ENCODE measurements at regions not wholly inside any gene's neighbourhood (a gene's known extent, or its start where the extent isn't known, plus 50 kb on each side); places are given as distances from the start of the nearest gene placed in this dataset.

DNA sequence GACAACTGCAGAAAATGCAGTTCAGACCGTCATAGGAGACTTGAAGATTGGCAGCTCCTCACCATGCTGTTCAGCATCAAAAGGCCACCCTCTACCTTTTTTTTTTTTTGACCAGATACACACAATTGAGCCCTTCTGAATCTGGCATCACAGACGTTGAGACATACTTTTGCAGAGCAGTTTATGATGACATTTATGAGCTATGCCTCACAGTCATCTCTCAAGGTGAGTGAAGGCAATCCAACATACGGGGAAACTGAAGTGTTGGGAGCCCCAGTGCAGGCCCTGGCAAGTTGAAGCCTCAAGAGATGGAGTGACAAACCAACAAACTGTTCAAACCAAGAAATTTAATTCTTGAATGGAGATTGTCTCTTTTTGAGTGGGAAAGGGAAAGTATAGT lies 83.6 kb upstream of the DLX6 start:
- TF ChIP-seq CTCF (IDR thresholded peaks at IDR 0.05) (no peak), POLR2AphosphoS5 (IDR thresholded peaks at IDR 0.05) (no peak), EP300 (IDR thresholded peaks at IDR 0.05; ENCODE audit: low read depth) (no peak)

All from transverse colon (tissue), 4 donors.